ENCODE measurements at regions not wholly inside any gene's neighbourhood (a gene's known extent, or its start where the extent isn't known, plus 50 kb on each side); places are given as distances from the start of the nearest gene placed in this dataset.
"Not testable (repeated sequence)": the region's sequence is repeated elsewhere in the genome, so short reads cannot be mapped to it uniquely, and the experiment has no call there.

DNA sequence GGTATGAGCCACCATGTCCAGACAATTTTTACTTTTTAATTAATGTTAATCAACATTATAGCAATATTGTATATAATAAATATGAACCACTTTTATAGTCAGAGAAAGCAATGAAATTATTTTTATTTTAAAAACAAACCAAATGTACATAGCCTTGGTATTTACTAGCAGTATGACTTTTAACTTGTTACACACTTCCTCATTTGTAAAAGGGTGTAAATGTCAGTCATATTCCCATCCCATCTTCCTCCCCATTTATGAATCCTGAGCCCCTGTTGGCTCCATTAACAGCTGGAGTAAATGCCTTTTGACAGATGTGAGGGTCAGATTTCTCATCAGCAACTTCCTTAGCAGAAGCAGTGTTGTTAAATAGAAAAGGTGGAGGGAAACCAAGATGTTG, 179.6 kb upstream of the SPRY1 start:
- no peak overlapping the region for H3K27ac Mint-ChIP-seq
- intact Hi-C loops (cut with micrococcal nuclease), result no loop called here
- no peaks in the 10 kb centered on the region for H3K4me1 Mint-ChIP-seq (ENCODE audit: low read depth)
- no peak for DNase-seq
- no peak overlapping the region for H3K4me3 Mint-ChIP-seq
- no peaks in the 10 kb centered on the region for H3K27me3 Mint-ChIP-seq
- CTCF ChIA-PET, result no interaction called here
- peaks cover 7% of the 10 kb centered on the region for H3K36me3 Mint-ChIP-seq
- no peaks in the 10 kb centered on the region for H3K9me3 Mint-ChIP-seq
- POLR2A ChIA-PET, result no interaction called here

DNA sequence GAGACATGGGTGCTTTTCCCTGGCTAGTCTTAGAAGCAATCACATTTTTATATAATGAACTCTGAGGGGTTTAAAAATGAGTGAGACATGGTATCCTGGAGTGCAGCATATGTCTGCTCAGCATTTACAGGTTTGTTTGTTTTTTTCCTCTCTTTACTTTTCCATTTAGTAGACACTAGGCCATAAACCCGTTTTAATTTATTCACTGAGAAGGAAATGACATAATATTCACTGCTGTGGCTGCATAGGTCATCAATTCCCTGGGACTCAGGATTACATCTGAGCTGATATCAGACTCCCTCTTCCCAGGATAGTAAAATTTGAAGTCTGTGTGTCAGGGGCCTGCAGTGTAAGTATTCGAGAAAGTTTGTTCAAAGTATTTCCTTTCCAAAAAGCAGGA, 178.9 kb upstream of the SPRY1 start:
- no peak overlapping the region for H3K4me3 Mint-ChIP-seq
- peaks cover 12% of the 10 kb centered on the region for H3K36me3 Mint-ChIP-seq
- POLR2A ChIA-PET, result no interaction called here
- H3K27me3 Mint-ChIP-seq, result no peaks in the 10 kb centered on the region
- no peak for DNase-seq
- H3K9me3 Mint-ChIP-seq, result no peaks in the 10 kb centered on the region
- H3K4me1 Mint-ChIP-seq (ENCODE audit: low read depth), result no peaks in the 10 kb centered on the region
- CTCF ChIA-PET, result no interaction called here
- H3K27ac Mint-ChIP-seq, result no peak overlapping the region
- intact Hi-C loops (cut with micrococcal nuclease), result no loop called here

DNA sequence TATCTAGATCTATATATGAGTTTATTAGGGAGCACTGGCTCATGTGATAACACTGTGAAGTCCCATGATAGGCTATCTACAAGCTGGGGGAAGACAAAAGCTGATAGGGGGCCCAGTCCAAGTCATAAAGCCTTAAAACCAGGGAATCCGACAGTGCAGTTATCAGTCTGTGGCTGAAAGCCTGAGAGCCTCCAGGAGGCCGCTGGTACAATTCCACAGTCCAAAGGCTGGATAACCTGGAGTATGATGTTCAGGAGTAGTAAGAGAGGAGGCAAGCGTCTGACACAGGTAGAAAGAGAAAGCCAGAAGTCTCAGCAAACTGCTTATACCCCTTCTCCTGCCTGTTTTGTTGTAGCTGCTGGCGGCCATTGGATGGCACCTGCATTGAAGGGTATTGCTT, 177.6 kb upstream of the SPRY1 start:
- Mint-ChIP-seq H3K4me3 (no peak overlapping the region), H3K36me3 (peaks cover 25% of the 10 kb centered on the region), H3K4me1 (ENCODE audit: low read depth) (no peaks in the 10 kb centered on the region), H3K27ac (no peak overlapping the region), H3K9me3 (peaks cover 10% of the 10 kb centered on the region), H3K27me3 (no peaks in the 10 kb centered on the region)
- no peak for DNase-seq
- POLR2A ChIA-PET, result no interaction called here
- intact Hi-C loops (cut with micrococcal nuclease), result no loop called here
- CTCF ChIA-PET, result interaction anchor here (0.6 kb wide), 1 partner anchor 1981 kb away, joined by 3 read pairs; no protein-coding TSS in a partner anchor

DNA sequence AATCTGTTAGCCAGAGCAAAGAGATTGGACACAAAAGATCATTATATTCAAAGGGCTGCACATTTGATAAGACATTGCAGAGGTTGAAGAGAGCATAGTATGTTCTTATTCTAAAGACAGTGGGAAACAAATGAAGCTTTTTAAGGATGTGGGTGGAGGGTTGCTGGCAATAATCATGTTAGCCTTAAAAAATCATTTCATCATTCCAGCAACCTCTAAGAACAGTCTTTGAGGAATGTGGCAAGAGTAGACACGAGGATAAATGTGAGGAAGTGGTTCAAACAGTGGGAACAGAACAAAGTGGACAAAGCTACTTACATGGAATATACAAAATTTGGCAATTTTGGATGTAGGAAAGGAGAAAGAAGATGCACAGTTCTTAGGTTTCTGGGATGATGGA, 167.3 kb upstream of the SPRY1 start:
- CTCF ChIA-PET, result interaction anchor here (0.6 kb wide), 1 partner anchor 34 kb away, joined by 3 read pairs; no protein-coding TSS in a partner anchor
- no peak for DNase-seq
- intact Hi-C loops (cut with micrococcal nuclease), result no loop called here
- Mint-ChIP-seq H3K36me3 (peaks cover 27% of the 10 kb centered on the region), H3K27me3 (no peaks in the 10 kb centered on the region), H3K4me1 (ENCODE audit: low read depth) (no peaks in the 10 kb centered on the region), H3K9me3 (peaks cover 6% of the 10 kb centered on the region), H3K4me3 (no peak overlapping the region), H3K27ac (no peak overlapping the region)
- POLR2A ChIA-PET, result no interaction called here

DNA sequence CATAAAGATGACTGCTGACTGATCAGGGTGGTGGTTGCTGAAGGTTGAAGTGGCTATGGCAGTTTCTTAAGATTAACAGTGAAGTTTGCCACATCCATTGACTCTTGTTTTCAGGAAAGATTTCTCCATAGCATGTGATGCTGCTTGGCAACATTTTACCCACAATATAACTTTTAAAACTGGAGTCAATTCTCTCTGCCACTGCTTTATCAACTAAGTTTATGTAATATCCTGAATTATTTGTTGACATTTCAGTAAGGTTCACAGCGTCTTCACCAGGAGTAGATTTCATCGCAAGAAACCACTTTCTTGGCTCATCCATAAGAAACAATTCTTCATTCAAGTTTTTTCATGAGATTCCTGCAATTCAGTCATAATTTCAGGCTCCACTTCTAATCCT, 166.5 kb upstream of the SPRY1 start:
- H3K27me3 Mint-ChIP-seq, result no peaks in the 10 kb centered on the region
- POLR2A ChIA-PET, result no interaction called here

DNA sequence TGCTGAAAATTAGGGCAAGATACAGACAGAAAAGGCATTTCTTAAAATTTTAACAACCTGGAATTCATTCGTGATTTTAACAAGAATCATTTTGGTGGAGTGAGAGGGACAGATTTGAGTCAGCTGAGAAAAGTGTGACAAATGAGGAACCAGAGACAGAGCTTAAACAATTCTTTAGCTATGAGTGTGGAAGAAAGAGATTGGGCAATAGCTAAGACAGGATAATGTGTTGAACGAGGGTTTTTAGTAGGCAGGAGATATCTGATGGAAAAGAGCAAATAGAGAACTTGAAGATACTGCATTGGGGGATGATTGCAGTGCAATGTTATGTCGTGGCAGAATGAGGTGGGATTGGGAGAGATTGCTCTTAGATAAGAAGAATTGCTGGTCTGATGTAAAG, 164.2 kb upstream of the SPRY1 start:
- intact Hi-C loops (cut with micrococcal nuclease), result no loop called here
- DNase-seq, result no peak
- Mint-ChIP-seq H3K36me3 (peaks cover 30% of the 10 kb centered on the region), H3K27me3 (no peaks in the 10 kb centered on the region), H3K27ac (no peak overlapping the region), H3K4me1 (ENCODE audit: low read depth) (no peaks in the 10 kb centered on the region), H3K9me3 (no peaks in the 10 kb centered on the region), H3K4me3 (no peak overlapping the region)
- ChIA-PET CTCF (interaction anchor here (0.5 kb wide), 1 partner anchor 45 kb away, joined by 3 read pairs; no protein-coding TSS in a partner anchor), POLR2A (no interaction called here)

More for the DNA sequence above, 166.5 kb upstream of the SPRY1 start:
- Mint-ChIP-seq H3K36me3 (peaks cover 28% of the 10 kb centered on the region), H3K9me3 (peaks cover 2% of the 10 kb centered on the region), H3K4me1 (ENCODE audit: low read depth) (no peaks in the 10 kb centered on the region), H3K27ac (no peak overlapping the region), H3K4me3 (no peak overlapping the region)
- no peak for DNase-seq
- intact Hi-C loops (cut with micrococcal nuclease), result no loop called here
- CTCF ChIA-PET, result no interaction called here

DNA sequence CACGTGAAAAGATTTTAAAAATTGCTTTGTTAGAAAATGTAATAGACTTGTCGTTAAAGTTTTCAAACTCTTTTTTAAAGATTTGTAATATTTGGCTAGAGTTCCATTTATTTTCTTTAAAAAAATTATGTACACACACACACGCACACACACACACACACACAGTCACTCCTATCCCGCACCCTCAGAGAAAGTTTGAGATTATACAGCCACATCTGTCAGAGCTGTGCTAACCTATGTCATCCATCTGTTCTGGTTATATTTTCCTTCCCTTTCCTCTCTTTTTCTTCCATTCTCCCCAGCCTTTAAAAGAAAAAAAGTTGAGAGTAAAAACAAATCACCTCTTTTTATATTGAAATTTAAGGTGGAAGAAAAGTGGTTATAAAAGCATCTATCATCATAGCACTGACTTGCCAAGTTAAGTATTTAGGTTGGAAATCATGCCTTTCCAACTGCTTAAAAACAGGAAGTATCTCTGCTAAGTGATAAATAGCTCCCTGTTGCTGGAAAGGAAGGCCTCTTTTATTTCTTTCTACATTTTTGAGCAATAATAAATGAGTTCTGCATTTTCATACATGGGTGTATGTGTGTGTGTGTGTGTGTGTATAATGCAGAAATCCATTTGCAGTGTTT, 163.3 kb upstream of the SPRY1 start:
- Mint-ChIP-seq H3K4me1 (ENCODE audit: low read depth) (no peaks in the 10 kb centered on the region), H3K36me3 (peaks cover 31% of the 10 kb centered on the region)
- CTCF ChIA-PET, result no interaction called here

DNA sequence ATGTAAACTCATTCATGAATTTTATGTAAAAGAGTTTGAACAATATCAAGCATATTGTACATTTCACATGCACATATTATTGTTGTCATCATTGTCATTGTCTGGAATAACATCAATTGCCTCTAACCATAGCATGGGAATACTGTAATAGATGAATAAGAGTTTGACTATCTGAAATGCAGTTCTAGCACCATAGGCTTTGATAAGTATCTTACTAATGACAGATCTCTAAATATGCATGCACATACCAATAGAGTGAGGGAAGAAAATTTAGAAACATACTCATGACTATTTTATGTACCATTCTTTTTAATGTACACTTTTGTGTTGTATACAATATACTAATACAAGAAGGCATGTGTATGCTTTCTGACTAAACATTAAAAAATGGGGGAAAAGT, 161.6 kb upstream of the SPRY1 start:
- CTCF ChIA-PET, result no interaction called here
- intact Hi-C loops (cut with micrococcal nuclease), result no loop called here
- H3K27ac Mint-ChIP-seq, result no peak overlapping the region
- no peaks in the 10 kb centered on the region for H3K27me3 Mint-ChIP-seq
- H3K36me3 Mint-ChIP-seq, result peaks cover 30% of the 10 kb centered on the region
- no peak for DNase-seq
- POLR2A ChIA-PET, result no interaction called here
- peaks cover 3% of the 10 kb centered on the region for H3K9me3 Mint-ChIP-seq
- no peaks in the 10 kb centered on the region for H3K4me1 Mint-ChIP-seq (ENCODE audit: low read depth)
- H3K4me3 Mint-ChIP-seq, result no peak overlapping the region

More for the DNA sequence above, 163.3 kb upstream of the SPRY1 start:
- POLR2A ChIA-PET, result no interaction called here
- Mint-ChIP-seq H3K4me3 (no peak overlapping the region), H3K27me3 (no peaks in the 10 kb centered on the region), H3K27ac (no peak overlapping the region), H3K9me3 (no peaks in the 10 kb centered on the region)
- intact Hi-C loops (cut with micrococcal nuclease), result no loop called here
- DNase-seq, result no peak

DNA sequence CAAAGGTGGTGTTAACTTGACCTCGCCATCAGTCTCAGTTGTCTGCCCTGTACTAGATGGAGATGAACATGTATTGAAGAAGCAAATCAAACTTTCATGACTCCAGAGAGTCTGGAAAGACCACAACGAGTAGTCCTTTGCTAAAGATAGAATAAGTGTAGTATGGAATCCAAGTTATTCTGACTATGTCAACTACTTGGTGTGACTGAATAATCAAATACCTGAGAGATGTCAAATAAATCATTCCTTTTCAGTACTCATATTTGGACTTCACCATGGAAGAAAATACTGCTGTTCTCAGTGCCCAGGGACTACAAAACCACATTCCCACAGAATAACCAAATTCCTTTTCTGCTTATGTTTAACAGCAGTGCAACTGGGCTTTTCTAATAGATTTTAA, 161.2 kb upstream of the SPRY1 start:
- intact Hi-C loops (cut with micrococcal nuclease), result no loop called here
- ChIA-PET POLR2A (no interaction called here), CTCF (no interaction called here)
- peaks cover 7% of the 10 kb centered on the region for H3K9me3 Mint-ChIP-seq
- no peak overlapping the region for H3K27ac Mint-ChIP-seq
- H3K27me3 Mint-ChIP-seq, result no peaks in the 10 kb centered on the region
- DNase-seq, result no peak
- peaks cover 25% of the 10 kb centered on the region for H3K36me3 Mint-ChIP-seq
- H3K4me1 Mint-ChIP-seq (ENCODE audit: low read depth), result no peaks in the 10 kb centered on the region
- no peak overlapping the region for H3K4me3 Mint-ChIP-seq

DNA sequence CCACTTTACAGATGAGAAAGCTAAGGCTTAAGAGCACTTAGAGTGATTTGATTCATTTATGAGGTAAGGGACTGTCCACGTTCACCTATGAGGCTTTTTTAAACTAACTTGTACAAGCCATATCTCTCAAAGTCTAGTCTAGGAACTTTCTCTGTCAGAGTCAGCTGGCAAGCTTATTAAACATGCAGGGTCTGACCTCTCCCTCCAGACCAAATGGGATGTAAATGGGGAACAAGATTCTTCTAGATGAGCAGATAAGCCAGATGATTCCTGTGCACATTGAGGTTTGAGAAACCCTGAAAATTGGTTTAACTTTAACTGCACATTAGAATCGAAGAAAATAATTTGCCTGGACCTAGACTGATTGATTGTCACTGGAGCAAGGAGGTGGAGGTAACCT, 160.0 kb upstream of the SPRY1 start:
- DNase-seq, result no peak
- intact Hi-C loops (cut with micrococcal nuclease), result no loop called here
- H3K4me1 Mint-ChIP-seq (ENCODE audit: low read depth), result no peaks in the 10 kb centered on the region
- peaks cover 16% of the 10 kb centered on the region for H3K9me3 Mint-ChIP-seq
- no peak overlapping the region for H3K4me3 Mint-ChIP-seq
- H3K36me3 Mint-ChIP-seq, result peaks cover 22% of the 10 kb centered on the region
- CTCF ChIA-PET, result no interaction called here
- POLR2A ChIA-PET, result no interaction called here
- no peaks in the 10 kb centered on the region for H3K27me3 Mint-ChIP-seq
- H3K27ac Mint-ChIP-seq, result no peak overlapping the region

DNA sequence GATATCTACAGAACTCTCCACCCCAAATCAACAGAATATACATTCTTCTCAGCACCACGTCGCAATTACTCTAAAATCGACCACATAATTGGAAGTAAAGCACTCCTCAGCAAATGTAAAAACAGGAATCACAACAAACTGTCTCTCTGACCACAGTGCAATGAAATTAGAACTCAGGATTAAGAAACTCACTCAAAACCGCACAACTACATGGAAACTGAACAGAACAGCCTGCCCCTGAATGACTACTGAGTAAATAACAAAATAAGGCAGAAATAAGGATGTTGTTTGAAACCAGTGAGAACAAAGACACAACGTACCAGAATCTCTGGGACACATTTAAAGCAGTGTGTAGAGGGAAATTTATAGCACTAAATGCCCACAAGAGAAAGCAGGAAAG, 156.3 kb upstream of the SPRY1 start:
- peaks cover 10% of the 10 kb centered on the region for H3K36me3 Mint-ChIP-seq
- H3K27ac Mint-ChIP-seq; H3K4me3 Mint-ChIP-seq; CTCF ChIA-PET; POLR2A ChIA-PET; DNase-seq; intact Hi-C loops (cut with micrococcal nuclease); H3K27me3 Mint-ChIP-seq; H3K4me1 Mint-ChIP-seq (ENCODE audit: low read depth): not testable (repeated sequence)
- peaks cover 23% of the 10 kb centered on the region for H3K9me3 Mint-ChIP-seq

DNA sequence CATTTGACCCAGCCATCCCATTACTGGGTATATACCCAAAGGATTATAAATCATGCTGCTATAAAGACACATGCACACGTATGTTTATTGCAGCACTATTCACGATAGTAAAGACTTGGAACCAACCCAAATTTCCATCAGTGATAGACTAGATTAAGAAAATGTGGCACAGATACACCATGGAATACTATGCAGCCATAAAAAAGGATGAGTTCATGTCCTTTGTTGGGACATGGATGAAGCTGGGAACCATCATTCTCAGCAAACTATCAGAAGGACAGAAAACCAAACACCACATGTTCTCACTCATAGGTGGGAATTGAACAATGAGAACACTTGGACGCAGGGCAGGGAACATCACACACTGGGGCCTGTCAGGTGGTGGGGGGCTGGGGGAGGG, 153.4 kb upstream of the SPRY1 start:
- CTCF ChIA-PET; H3K36me3 Mint-ChIP-seq; DNase-seq; H3K4me3 Mint-ChIP-seq; intact Hi-C loops (cut with micrococcal nuclease); POLR2A ChIA-PET; H3K27ac Mint-ChIP-seq; H3K27me3 Mint-ChIP-seq; H3K4me1 Mint-ChIP-seq (ENCODE audit: low read depth): not testable (repeated sequence)
- peaks cover 23% of the 10 kb centered on the region for H3K9me3 Mint-ChIP-seq

DNA sequence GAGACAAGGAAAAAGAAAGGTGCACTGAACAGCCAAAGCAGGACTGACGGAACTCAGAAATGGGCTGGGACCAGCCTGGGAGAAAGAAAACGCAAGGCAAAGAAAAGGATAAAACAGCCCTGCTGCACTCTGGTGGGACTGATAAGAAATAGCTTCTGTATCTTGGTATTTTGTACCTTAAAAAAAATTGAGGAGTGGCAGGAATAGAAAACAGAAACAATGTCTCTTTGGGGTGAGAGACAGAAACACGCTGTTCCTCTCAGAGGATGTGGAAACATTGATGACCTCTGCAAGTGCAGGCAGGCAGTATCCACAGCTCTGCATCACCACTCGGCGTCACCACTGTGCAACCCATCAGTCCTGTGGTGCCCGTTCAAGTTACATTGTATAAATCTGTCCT, 152.5 kb upstream of the SPRY1 start:
- Mint-ChIP-seq H3K4me1 (ENCODE audit: low read depth) (no peaks in the 10 kb centered on the region), H3K4me3 (no peak overlapping the region), H3K27me3 (no peaks in the 10 kb centered on the region), H3K36me3 (peaks cover 2% of the 10 kb centered on the region), H3K27ac (no peak overlapping the region), H3K9me3 (peaks cover 23% of the 10 kb centered on the region)
- DNase-seq, result no peak
- intact Hi-C loops (cut with micrococcal nuclease), result no loop called here
- POLR2A ChIA-PET, result no interaction called here
- CTCF ChIA-PET, result no interaction called here
